ENCODE measurements at regions not wholly inside any gene's neighbourhood (a gene's known extent, or its start where the extent isn't known, plus 50 kb on each side); places are given as distances from the start of the nearest gene placed in this dataset.
"Not testable (repeated sequence)": the region's sequence is repeated elsewhere in the genome, so short reads cannot be mapped to it uniquely, and the experiment has no call there.

GRCh38 chr20:54351371-54352136 is 123.8 kb upstream of the DOK5 start:
- no peaks in the 10 kb centered on the region for H3K9me3 ChIP-seq (replicated peaks in 1 of 2; ENCODE audit: control insufficient read depth in 2 of 2, insufficient read depth in 1 of 2, low read depth in 1 of 2, low read length in 2 of 2)
- H2BK120ac ChIP-seq (ENCODE audit: low read depth, low read length): no peak overlapping the region
- no peak overlapping the region for H3K18ac ChIP-seq (ENCODE audit: low read length)
- H2AFZ ChIP-seq (ENCODE audit: low read length): no peak overlapping the region
- no peak overlapping the region for H3K4ac ChIP-seq (ENCODE audit: low read length)
- H4K8ac ChIP-seq (ENCODE audit: low read depth, low read length): no peak overlapping the region
- H2BK15ac ChIP-seq (ENCODE audit: low read length): no peak overlapping the region
- no peaks in the 10 kb centered on the region for H3K4me1 ChIP-seq (ENCODE audit: control insufficient read depth in 2 of 2, insufficient read depth in 1 of 2, low read depth in 1 of 2, low read length in 2 of 2)
- no peak overlapping the region for H3K23ac ChIP-seq (ENCODE audit: low read depth, low read length, poor library complexity)
- no peaks in the 10 kb centered on the region for H3K36me3 ChIP-seq (replicated peaks in 1 of 2; ENCODE audit: control insufficient read depth in 2 of 2, insufficient read depth in 2 of 2, low read length in 2 of 2)
- no peaks in the 10 kb centered on the region for H3K27me3 ChIP-seq (ENCODE audit: control insufficient read depth in 3 of 3, insufficient read depth in 3 of 3, low read depth in 1 of 3, low read length in 3 of 3)
- no peak overlapping the region for H2BK5ac ChIP-seq (ENCODE audit: low read length)
- DNase-seq (ENCODE audit: low spot score): no peak
- H3K27ac ChIP-seq (replicated peaks; ENCODE audit: low read length): no peak overlapping the region
- no peak overlapping the region for H4K91ac ChIP-seq (ENCODE audit: low read depth, low read length, poor library complexity)
- no CpG with 5 or more reads among the region's 2 CpGs for WGBS, 2 donors (ENCODE audit: extremely low coverage in 2 of 2, insufficient read length in 2 of 2, insufficient replicate concordance in 1 of 2)
- H2AK5ac ChIP-seq (ENCODE audit: low read depth, low read length): no peak overlapping the region
- no peak overlapping the region for H2BK12ac ChIP-seq (ENCODE audit: low read length)
- H3K14ac ChIP-seq (ENCODE audit: low read length): no peak overlapping the region
- H3K9ac ChIP-seq (ENCODE audit: low read depth, low read length, poor library complexity): no peak overlapping the region
- H3K4me3 ChIP-seq (ENCODE audit: low read length in 2 of 2): no peak overlapping the region
- H3K79me1 ChIP-seq (ENCODE audit: low read depth, low read length): no peaks in the 10 kb centered on the region
- H3K4me2 ChIP-seq (ENCODE audit: insufficient read depth, low read length, poor library complexity, severe bottlenecking): no peak overlapping the region

GRCh38 chr20:54352541-54352940 is 122.9 kb upstream of the DOK5 start:
- not testable (repeated sequence) for H2BK12ac ChIP-seq (ENCODE audit: low read length); H3K4me1 ChIP-seq (ENCODE audit: control insufficient read depth in 2 of 2, insufficient read depth in 1 of 2, low read depth in 1 of 2, low read length in 2 of 2); H2BK120ac ChIP-seq (ENCODE audit: low read depth, low read length); DNase-seq (ENCODE audit: low spot score); H3K4me2 ChIP-seq (ENCODE audit: insufficient read depth, low read length, poor library complexity, severe bottlenecking); H3K27me3 ChIP-seq (ENCODE audit: control insufficient read depth in 3 of 3, insufficient read depth in 3 of 3, low read depth in 1 of 3, low read length in 3 of 3); H4K8ac ChIP-seq (ENCODE audit: low read depth, low read length); H3K4ac ChIP-seq (ENCODE audit: low read length); H3K36me3 ChIP-seq (replicated peaks in 1 of 2; ENCODE audit: control insufficient read depth in 2 of 2, insufficient read depth in 2 of 2, low read length in 2 of 2); H3K79me1 ChIP-seq (ENCODE audit: low read depth, low read length); H2AFZ ChIP-seq (ENCODE audit: low read length); H3K4me3 ChIP-seq (ENCODE audit: low read length in 2 of 2); H2BK5ac ChIP-seq (ENCODE audit: low read length); H4K91ac ChIP-seq (ENCODE audit: low read depth, low read length, poor library complexity); H2BK15ac ChIP-seq (ENCODE audit: low read length); H3K9me3 ChIP-seq (replicated peaks in 1 of 2; ENCODE audit: control insufficient read depth in 2 of 2, insufficient read depth in 1 of 2, low read depth in 1 of 2, low read length in 2 of 2); H2AK5ac ChIP-seq (ENCODE audit: low read depth, low read length); H3K18ac ChIP-seq (ENCODE audit: low read length); H3K23ac ChIP-seq (ENCODE audit: low read depth, low read length, poor library complexity); H3K9ac ChIP-seq (ENCODE audit: low read depth, low read length, poor library complexity); H3K27ac ChIP-seq (replicated peaks; ENCODE audit: low read length); H3K14ac ChIP-seq (ENCODE audit: low read length)
- no CpG with 5 or more reads among the region's 7 CpGs for WGBS, 2 donors (ENCODE audit: extremely low coverage in 2 of 2, insufficient read length in 2 of 2, insufficient replicate concordance in 1 of 2)

GRCh38 chr20:54353292-54353691 is 122.1 kb upstream of the DOK5 start:
- Histone ChIP-seq H3K18ac (ENCODE audit: low read length) (no peak overlapping the region), H3K79me1 (ENCODE audit: low read depth, low read length) (no peaks in the 10 kb centered on the region), H2BK120ac (ENCODE audit: low read depth, low read length) (no peak overlapping the region), H4K8ac (ENCODE audit: low read depth, low read length) (no peak overlapping the region), H3K23ac (ENCODE audit: low read depth, low read length, poor library complexity) (no peak overlapping the region), H3K9ac (ENCODE audit: low read depth, low read length, poor library complexity) (no peak overlapping the region), H3K36me3 (replicated peaks in 1 of 2; ENCODE audit: control insufficient read depth in 2 of 2, insufficient read depth in 2 of 2, low read length in 2 of 2) (no peaks in the 10 kb centered on the region), H3K4ac (ENCODE audit: low read length) (no peak overlapping the region), H2BK12ac (ENCODE audit: low read length) (no peak overlapping the region), H3K4me3 (ENCODE audit: low read length in 2 of 2) (no peak overlapping the region), H3K4me1 (ENCODE audit: control insufficient read depth in 2 of 2, insufficient read depth in 1 of 2, low read depth in 1 of 2, low read length in 2 of 2) (no peaks in the 10 kb centered on the region), H2BK5ac (ENCODE audit: low read length) (no peak overlapping the region), H2AK5ac (ENCODE audit: low read depth, low read length) (no peak overlapping the region), H3K14ac (ENCODE audit: low read length) (no peak overlapping the region), H3K27me3 (ENCODE audit: control insufficient read depth in 3 of 3, insufficient read depth in 3 of 3, low read depth in 1 of 3, low read length in 3 of 3) (no peaks in the 10 kb centered on the region), H2BK15ac (ENCODE audit: low read length) (no peak overlapping the region), H3K4me2 (ENCODE audit: insufficient read depth, low read length, poor library complexity, severe bottlenecking) (no peak overlapping the region), H3K27ac (replicated peaks; ENCODE audit: low read length) (no peak overlapping the region), H2AFZ (ENCODE audit: low read length) (no peak overlapping the region), H3K9me3 (replicated peaks in 1 of 2; ENCODE audit: control insufficient read depth in 2 of 2, insufficient read depth in 1 of 2, low read depth in 1 of 2, low read length in 2 of 2) (no peaks in the 10 kb centered on the region), H4K91ac (ENCODE audit: low read depth, low read length, poor library complexity) (no peak overlapping the region)
- no CpG with 5 or more reads among the region's 4 CpGs for WGBS, 2 donors (ENCODE audit: extremely low coverage in 2 of 2, insufficient read length in 2 of 2, insufficient replicate concordance in 1 of 2)
- no peak for DNase-seq (ENCODE audit: low spot score)

GRCh38 chr20:54355631-54356280 is 119.6 kb upstream of the DOK5 start:
- WGBS, 2 donors (ENCODE audit: extremely low coverage in 2 of 2, insufficient read length in 2 of 2, insufficient replicate concordance in 1 of 2): no CpG with 5 or more reads among the region's 7 CpGs
- Histone ChIP-seq H2AK5ac (ENCODE audit: low read depth, low read length) (no peak overlapping the region), H3K18ac (ENCODE audit: low read length) (no peak overlapping the region), H4K91ac (ENCODE audit: low read depth, low read length, poor library complexity) (no peak overlapping the region), H2BK15ac (ENCODE audit: low read length) (no peak overlapping the region), H3K4me2 (ENCODE audit: insufficient read depth, low read length, poor library complexity, severe bottlenecking) (no peak overlapping the region), H2BK12ac (ENCODE audit: low read length) (no peak overlapping the region), H2BK120ac (ENCODE audit: low read depth, low read length) (no peak overlapping the region), H3K14ac (ENCODE audit: low read length) (no peak overlapping the region), H3K9me3 (replicated peaks in 1 of 2; ENCODE audit: control insufficient read depth in 2 of 2, insufficient read depth in 1 of 2, low read depth in 1 of 2, low read length in 2 of 2) (no peaks in the 10 kb centered on the region), H2AFZ (ENCODE audit: low read length) (no peak overlapping the region), H3K23ac (ENCODE audit: low read depth, low read length, poor library complexity) (no peak overlapping the region), H3K27ac (replicated peaks; ENCODE audit: low read length) (no peak overlapping the region), H4K8ac (ENCODE audit: low read depth, low read length) (no peak overlapping the region), H3K4me3 (ENCODE audit: low read length in 2 of 2) (no peak overlapping the region), H3K36me3 (replicated peaks in 1 of 2; ENCODE audit: control insufficient read depth in 2 of 2, insufficient read depth in 2 of 2, low read length in 2 of 2) (no peaks in the 10 kb centered on the region), H3K9ac (ENCODE audit: low read depth, low read length, poor library complexity) (no peak overlapping the region), H2BK5ac (ENCODE audit: low read length) (no peak overlapping the region), H3K4me1 (ENCODE audit: control insufficient read depth in 2 of 2, insufficient read depth in 1 of 2, low read depth in 1 of 2, low read length in 2 of 2) (no peaks in the 10 kb centered on the region), H3K4ac (ENCODE audit: low read length) (no peak overlapping the region), H3K27me3 (ENCODE audit: control insufficient read depth in 3 of 3, insufficient read depth in 3 of 3, low read depth in 1 of 3, low read length in 3 of 3) (no peaks in the 10 kb centered on the region), H3K79me1 (ENCODE audit: low read depth, low read length) (no peaks in the 10 kb centered on the region)
- no peak for DNase-seq (ENCODE audit: low spot score)

All from neuronal stem cell (in vitro differentiated cells).